CD4-positive, alpha-beta T cell (primary cell): ENCODE measurements at regions not wholly inside any gene's neighbourhood (a gene's known extent, or its start where the extent isn't known, plus 50 kb on each side); places are given as distances from the start of the nearest gene placed in this dataset.

Experiments
- ATAC-seq: fragments of 200-7000 bp; cut with Tn5 transposase; one replicate; pipeline ENCODE4 v1.10.0; 2022; ENCODE audit warnings: mild to moderate bottlenecking; ENCODE audit not compliant: poor library complexity
- CTCF ChIA-PET: fragments of 350-600 bp; sonication (Branson Sonifier 250); formaldehyde crosslinking; loops from one replicate; lab custom pipeline; 2021; ENCODE audit warnings: antibody characterized with exemption, inconsistent platforms; lab: Charles Lee
- POLR2A ChIA-PET: fragments of 350-600 bp; sonication (Branson Sonifier 250); formaldehyde crosslinking; loops from one replicate; lab custom pipeline; 2021; ENCODE audit warnings: antibody characterized with exemption, inconsistent platforms; lab: Charles Lee
- DNase-seq, 14 experiments: peaks; one replicate each; pipeline ENCODE4 v3.0.0-alpha.2; 2013 to 2020; ENCODE audit warnings: mixed read lengths in 2 of 14
- H3K27ac ChIP-seq, 2 donors: one replicate each; pipeline versions ENCODE4 v1.5.1 to v1.7.0; 2013; ENCODE audit warnings: low read length in 2 of 2, low read depth in 1 of 2, mild to moderate bottlenecking in 1 of 2
- H3K27me3 ChIP-seq, 2 experiments: 1 replicate in 1 of 2; 2 replicates in 1 of 2; pipeline versions ENCODE4 v1.6.1 to v1.7.0; 2013; ENCODE audit warnings: low read length in 2 of 2, control low read depth in 1 of 2, mild to moderate bottlenecking in 1 of 2, moderate library complexity in 1 of 2; ENCODE audit not compliant: insufficient read depth in 2 of 2, control insufficient read depth in 1 of 2
- H3K36me3 ChIP-seq: one replicate; pipeline ENCODE4 v1.6.1; 2013; ENCODE audit warnings: low read length, control low read depth; ENCODE audit not compliant: insufficient read depth
- H3K4me1 ChIP-seq: one replicate; pipeline ENCODE4 v1.6.1; 2013; ENCODE audit warnings: low read length, control low read depth; ENCODE audit not compliant: insufficient read depth
- H3K4me3 ChIP-seq: one replicate; pipeline ENCODE4 v1.5.1; 2013; ENCODE audit warnings: mild to moderate bottlenecking, low read length, moderate library complexity
- H3K9me3 ChIP-seq, 2 experiments: 1 replicate in 1 of 2; 2 replicates in 1 of 2; pipeline versions ENCODE4 v1.6.1 to v1.7.0; 2013; ENCODE audit warnings: low read length in 2 of 2, mild to moderate bottlenecking in 2 of 2, control low read depth in 1 of 2, moderate library complexity in 1 of 2; ENCODE audit not compliant: control insufficient read depth in 1 of 2, insufficient read depth in 1 of 2
- H3K27ac Mint-ChIP-seq: one replicate; pipeline ENCODE4 v1.8.0; 2020; ENCODE audit warnings: mixed read lengths
- H3K27me3 Mint-ChIP-seq: one replicate; pipeline ENCODE4 v1.8.0; 2021; ENCODE audit warnings: mixed read lengths
- H3K36me3 Mint-ChIP-seq: one replicate; pipeline ENCODE4 v1.8.0; 2021; ENCODE audit warnings: low read depth, mixed read lengths
- H3K4me1 Mint-ChIP-seq: one replicate; pipeline ENCODE4 v1.8.0; 2021; ENCODE audit warnings: low read depth, mixed read lengths
- H3K4me3 Mint-ChIP-seq: one replicate; pipeline ENCODE4 v1.8.0; 2020; ENCODE audit warnings: mild to moderate bottlenecking, mixed read lengths
- H3K9me3 Mint-ChIP-seq: one replicate; pipeline ENCODE4 v1.8.0; 2020; ENCODE audit warnings: mixed read lengths
- intact Hi-C, 2 experiments: fragments of 100-400 bp; cut with DNase I in 1 of 2; cut with micrococcal nuclease in 1 of 2; formaldehyde crosslinking; loops; one replicate each; pipeline versions ENCODE4 v1.15.1 to v1.9.0; 2023 to 2025; cut with DNase I, micrococcal nuclease
- TF ChIP-seq, protein P1 (sequence below): fragments of 200-600 bp; IDR thresholded peaks from one replicate; pipeline ENCODE4 v1.8.0; 2022; ENCODE audit warnings: antibody characterized with exemption, mild to moderate bottlenecking

DNA sequence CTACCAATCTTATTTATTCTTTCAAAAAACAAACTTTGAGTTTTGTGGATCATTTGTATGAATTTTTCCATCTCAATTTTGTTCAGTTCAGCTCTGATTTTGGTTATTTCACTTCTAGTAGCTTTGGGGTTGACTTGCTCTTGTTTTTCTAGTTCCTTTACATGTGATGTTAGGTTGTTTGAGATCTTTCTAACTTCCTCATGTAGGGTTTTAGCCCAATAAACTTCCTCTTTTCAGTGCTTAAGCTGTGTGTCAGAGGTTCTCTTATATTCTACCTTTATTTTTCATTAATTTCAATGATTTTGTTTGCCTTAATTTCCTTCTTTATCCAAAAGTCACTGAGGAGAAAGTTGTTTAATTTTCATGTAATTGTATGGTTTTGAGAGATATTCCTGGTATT lies 860.4 kb upstream of the FBXO33 start:
- ATAC-seq (no peak), DNase-seq (no peak)
- intact Hi-C loops: no loop called here
- Histone ChIP-seq H3K9me3 (peaks cover 0 to 10% of the 10 kb centered on the region in 2 experiments), H3K27ac (no peak overlapping the region), H3K4me1 (no peaks in the 10 kb centered on the region), H3K36me3 (no peaks in the 10 kb centered on the region), H3K4me3 (no peak overlapping the region), H3K27me3 (no peaks in the 10 kb centered on the region)
- TF ChIP-seq, protein P1, sequence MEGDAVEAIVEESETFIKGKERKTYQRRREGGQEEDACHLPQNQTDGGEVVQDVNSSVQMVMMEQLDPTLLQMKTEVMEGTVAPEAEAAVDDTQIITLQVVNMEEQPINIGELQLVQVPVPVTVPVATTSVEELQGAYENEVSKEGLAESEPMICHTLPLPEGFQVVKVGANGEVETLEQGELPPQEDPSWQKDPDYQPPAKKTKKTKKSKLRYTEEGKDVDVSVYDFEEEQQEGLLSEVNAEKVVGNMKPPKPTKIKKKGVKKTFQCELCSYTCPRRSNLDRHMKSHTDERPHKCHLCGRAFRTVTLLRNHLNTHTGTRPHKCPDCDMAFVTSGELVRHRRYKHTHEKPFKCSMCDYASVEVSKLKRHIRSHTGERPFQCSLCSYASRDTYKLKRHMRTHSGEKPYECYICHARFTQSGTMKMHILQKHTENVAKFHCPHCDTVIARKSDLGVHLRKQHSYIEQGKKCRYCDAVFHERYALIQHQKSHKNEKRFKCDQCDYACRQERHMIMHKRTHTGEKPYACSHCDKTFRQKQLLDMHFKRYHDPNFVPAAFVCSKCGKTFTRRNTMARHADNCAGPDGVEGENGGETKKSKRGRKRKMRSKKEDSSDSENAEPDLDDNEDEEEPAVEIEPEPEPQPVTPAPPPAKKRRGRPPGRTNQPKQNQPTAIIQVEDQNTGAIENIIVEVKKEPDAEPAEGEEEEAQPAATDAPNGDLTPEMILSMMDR: no peak
- ChIA-PET CTCF (no interaction called here), POLR2A (no interaction called here)
- Mint-ChIP-seq H3K4me1 (no peaks in the 10 kb centered on the region), H3K27me3 (no peaks in the 10 kb centered on the region), H3K9me3 (peaks cover 13% of the 10 kb centered on the region), H3K4me3 (no peak overlapping the region), H3K27ac (no peak overlapping the region), H3K36me3 (no peaks in the 10 kb centered on the region)

DNA sequence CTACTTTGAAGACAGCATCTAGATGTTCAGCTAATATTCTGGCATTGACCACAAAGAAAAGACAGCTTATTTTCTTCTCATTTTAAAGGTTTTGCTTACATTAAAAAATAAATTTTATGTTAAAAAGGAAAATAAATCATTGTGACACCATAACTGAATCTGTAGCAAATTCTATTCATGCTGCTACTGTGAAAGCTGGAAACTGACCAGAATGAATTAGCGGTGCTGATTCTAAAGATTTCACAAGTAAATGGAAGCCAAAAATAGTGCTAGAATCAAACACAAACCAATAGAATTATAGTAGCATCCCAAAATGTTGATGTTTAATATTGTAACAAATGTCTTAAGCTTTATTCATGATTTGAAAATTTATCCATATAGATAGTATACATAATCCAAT lies 850.0 kb upstream of the FBXO33 start:
- intact Hi-C loops: no loop called here
- Histone ChIP-seq H3K4me1 (no peaks in the 10 kb centered on the region), H3K27ac (no peak overlapping the region), H3K9me3 (no peaks in the 10 kb centered on the region), H3K27me3 (no peaks in the 10 kb centered on the region), H3K36me3 (no peaks in the 10 kb centered on the region), H3K4me3 (no peak overlapping the region)
- Mint-ChIP-seq H3K4me1 (no peaks in the 10 kb centered on the region), H3K36me3 (no peaks in the 10 kb centered on the region), H3K4me3 (no peak overlapping the region), H3K27me3 (no peaks in the 10 kb centered on the region), H3K27ac (no peak overlapping the region), H3K9me3 (peaks cover 7% of the 10 kb centered on the region)
- POLR2A ChIA-PET: no interaction called here
- ATAC-seq: no peak
- CTCF ChIA-PET: interaction anchor here (1.3 kb wide), 1 partner anchor 51 kb away, joined by 3 read pairs; no protein-coding TSS in a partner anchor
- TF ChIP-seq, protein P1: no peak
- DNase-seq: no peak

DNA sequence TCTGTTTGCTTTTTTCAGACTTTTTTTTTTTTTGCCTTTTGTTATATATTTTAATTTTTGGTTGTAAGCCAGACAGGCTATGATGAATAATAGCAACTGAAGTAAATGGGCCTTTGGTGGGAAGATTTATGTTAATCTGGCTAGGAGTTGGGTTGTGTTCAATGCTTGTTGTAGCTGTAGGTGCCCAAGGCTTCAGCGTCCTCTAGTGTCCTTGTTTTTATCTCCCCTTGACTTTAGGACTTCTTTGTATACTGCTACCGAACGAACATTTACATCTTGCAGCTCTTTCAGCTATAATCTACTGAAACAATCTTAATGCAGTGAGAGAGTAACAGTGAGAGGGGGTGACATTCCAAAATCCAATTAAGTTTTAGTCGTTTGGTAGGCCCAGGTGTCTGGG lies 848.4 kb upstream of the FBXO33 start:
- H3K27ac Mint-ChIP-seq: no peak overlapping the region
- H3K4me1 ChIP-seq: no peaks in the 10 kb centered on the region
- H3K27ac ChIP-seq: no peak overlapping the region
- no peaks in the 10 kb centered on the region for H3K36me3 Mint-ChIP-seq
- ChIA-PET POLR2A (no interaction called here), CTCF (no interaction called here)
- H3K9me3 ChIP-seq: no peaks in the 10 kb centered on the region
- H3K36me3 ChIP-seq: no peaks in the 10 kb centered on the region
- no peaks in the 10 kb centered on the region for H3K4me1 Mint-ChIP-seq
- H3K4me3 ChIP-seq: no peak overlapping the region
- DNase-seq (no peak), ATAC-seq (no peak)
- intact Hi-C loops: no loop called here
- H3K27me3 Mint-ChIP-seq: no peaks in the 10 kb centered on the region
- no peaks in the 10 kb centered on the region for H3K27me3 ChIP-seq
- H3K4me3 Mint-ChIP-seq: no peak overlapping the region
- peaks cover 7% of the 10 kb centered on the region for H3K9me3 Mint-ChIP-seq
- TF ChIP-seq, protein P1: no peak
